Upper lobe of left lung (tissue), 4 donors: ENCODE measurements at regions not wholly inside any gene's neighbourhood (a gene's known extent, or its start where the extent isn't known, plus 50 kb on each side); places are given as distances from the start of the nearest gene placed in this dataset.

Experiments used
- CTCF ChIP-seq, 6 experiments: fragments of 450-650 bp in 4 of 6; fragments of 200-600 bp in 2 of 6; sonication (generic) in 2 of 6; IDR thresholded peaks; one replicate each; pipeline ENCODE4 v1.5.1; 2016 to 2019; ENCODE audit warnings: antibody characterized with exemption in 6 of 6
- EP300 ChIP-seq, 4 donors: sonication (generic); formaldehyde crosslinking; IDR thresholded peaks; one replicate each; pipeline ENCODE4 v1.5.1; 2017; ENCODE audit warnings: antibody characterized with exemption in 4 of 4, control low read depth in 2 of 4
- POLR2A ChIP-seq, 4 donors: fragments of 450-650 bp; IDR thresholded peaks; one replicate each; pipeline ENCODE4 v1.5.1; 2016 to 2017; ENCODE audit warnings: antibody characterized with exemption in 4 of 4, mild to moderate bottlenecking in 2 of 4

GRCh38 chr3:166111562-166111961, 274.3 kb upstream of the BCHE start:
- TF ChIP-seq CTCF (IDR thresholded peaks at IDR 0.05) (no peak), POLR2A (IDR thresholded peaks at IDR 0.05) (no peak), EP300 (IDR thresholded peaks at IDR 0.05) (no peak)
